HG02642 (cell line): ENCODE measurements at regions not wholly inside any gene's neighbourhood (a gene's known extent, or its start where the extent isn't known, plus 50 kb on each side); places are given as distances from the start of the nearest gene placed in this dataset.
"Not testable (repeated sequence)": the region's sequence is repeated elsewhere in the genome, so short reads cannot be mapped to it uniquely, and the experiment has no call there.

Source experiments
- ATAC-seq: cut with Tn5 transposase; IDR thresholded peaks from one replicate; pipeline ENCODE4 v1.9.1; 2021; ENCODE audit warnings: mild to moderate bottlenecking; ENCODE audit not compliant: unreplicated experiment, poor library complexity

DNA sequence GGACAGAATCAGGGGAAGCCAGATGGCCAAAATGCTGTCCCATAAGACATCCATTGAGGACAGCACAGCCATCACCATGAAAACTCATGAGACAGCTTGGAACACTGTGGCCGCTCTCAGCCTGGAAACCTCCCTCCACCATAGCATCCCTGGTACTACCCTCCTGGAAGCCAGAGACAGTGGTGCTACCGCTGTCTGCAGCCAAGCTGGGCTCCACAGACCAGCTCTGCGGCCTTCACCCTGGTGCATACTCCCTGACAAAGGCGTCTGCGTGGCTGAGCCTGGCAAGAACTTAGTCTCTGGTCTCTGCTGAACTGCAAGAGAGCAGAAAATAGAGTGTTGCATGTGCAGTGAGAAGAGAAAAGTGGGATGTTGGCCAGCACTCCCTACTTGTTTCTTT, 558.0 kb downstream of the C6orf118 start:
- ATAC-seq = no peak

GRCh38 chr6:164750128-164750527, 559.3 kb downstream of the C6orf118 start:
- ATAC-seq = no peak

DNA sequence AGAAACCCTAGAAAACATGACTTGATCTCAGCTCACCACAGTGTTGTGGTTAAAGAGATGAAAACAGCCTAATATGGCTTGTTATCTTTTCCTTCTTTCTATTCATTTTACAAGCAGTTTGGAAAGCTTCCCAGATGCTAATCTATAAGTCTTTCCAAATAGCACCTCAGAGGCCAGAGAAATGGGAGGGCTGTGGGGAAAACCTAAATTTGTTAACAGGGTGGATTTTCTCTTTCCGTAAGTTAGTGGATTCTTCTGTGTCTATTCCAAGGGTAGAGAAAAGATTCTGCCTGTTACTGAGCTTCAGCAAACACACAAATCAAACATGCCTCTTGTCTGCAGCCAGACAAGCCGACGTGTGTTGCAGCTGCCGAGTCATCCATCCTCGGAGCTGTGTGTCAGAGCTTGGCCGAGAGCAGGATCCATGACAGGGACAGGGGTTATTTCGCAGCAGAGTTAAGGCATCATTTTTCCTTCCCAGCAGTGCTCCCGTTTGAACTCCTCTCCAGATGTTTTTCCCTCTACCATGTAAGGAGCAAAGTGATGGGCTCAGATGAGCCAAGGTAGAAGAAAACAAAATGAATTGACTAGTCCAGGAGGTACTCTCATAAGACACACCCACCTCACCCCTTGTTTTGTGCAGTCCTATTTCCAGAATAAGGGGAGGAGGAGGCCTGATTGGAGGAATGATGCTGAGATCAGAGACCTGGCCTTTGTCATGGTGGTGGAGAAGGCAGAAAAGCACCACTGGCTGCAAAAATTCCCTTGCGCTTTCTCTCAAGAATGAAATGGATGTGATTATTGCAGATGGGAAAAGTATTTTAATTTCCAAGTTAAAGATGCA, 560.0 kb downstream of the C6orf118 start:
- no peak for ATAC-seq

DNA sequence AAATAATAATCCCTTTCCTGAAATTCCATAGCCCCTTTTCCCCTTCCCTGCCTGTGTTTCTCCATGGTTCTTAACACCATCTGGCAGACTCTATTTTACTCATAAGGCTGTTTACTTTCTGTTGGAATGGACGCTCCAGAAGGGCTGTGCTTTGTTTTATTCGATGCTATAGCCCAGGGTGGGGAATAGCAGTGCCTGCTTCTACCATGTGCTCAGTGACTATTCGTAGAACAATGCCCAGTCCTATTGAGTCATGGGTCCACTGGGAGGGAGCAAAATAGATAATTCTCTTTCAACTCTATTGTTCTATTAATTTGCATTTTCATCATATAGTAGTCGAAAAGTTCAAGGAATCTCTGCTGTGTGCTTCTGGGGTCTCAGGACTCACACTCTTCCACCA, 565.1 kb downstream of the C6orf118 start:
- ATAC-seq = no peak

DNA sequence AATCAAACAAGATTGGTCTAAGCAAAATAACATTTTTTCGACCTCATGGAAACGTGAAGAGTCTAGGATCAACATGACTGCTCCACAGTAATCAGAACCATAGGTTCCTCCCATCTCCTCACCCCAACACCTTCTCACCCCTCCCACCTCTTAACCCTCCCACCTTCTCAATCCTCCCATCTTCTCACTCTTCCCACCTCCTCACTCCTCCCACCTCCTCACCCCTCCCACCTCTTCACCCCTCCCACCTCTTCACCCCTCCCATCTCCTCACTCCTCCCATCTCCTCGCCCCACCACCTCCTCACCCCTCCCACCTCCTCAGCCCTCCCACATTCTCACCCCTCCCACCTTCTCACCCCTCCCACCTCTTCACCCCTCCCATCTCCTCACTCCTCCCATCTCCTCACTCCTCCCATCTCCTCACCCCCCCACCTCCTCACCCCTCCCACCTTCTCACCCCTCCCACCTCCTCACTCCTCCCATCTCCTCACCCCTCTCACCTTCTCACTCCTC, 567.4 kb downstream of the C6orf118 start:
- no peak for ATAC-seq

- ATAC-seq = not testable (repeated sequence)
Observed at GRCh38 chr6:164736090-164736489, 573.3 kb downstream of the C6orf118 start.

DNA sequence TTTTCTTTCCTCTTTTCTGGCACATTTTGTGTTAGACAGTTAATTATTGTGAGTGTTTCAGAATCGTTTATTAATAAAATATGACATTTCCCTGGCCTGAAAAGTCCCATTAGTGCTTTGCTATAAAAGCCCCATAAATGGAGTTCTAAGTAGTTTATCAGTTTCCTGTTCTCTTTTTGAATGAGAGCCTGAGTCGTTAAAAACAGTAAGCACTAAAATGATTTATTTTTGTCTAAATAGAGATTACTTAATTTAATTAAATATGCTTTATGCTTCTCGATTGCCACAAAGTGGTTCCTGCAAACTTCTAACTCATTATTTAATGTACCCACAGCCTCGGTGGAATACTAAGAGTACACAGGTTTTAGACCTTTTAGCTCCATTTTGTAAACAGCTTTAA, 577.9 kb downstream of the C6orf118 start:
- no peak for ATAC-seq

- ATAC-seq = no peak
Observed at GRCh38 chr6:164721460-164721859, 587.9 kb downstream of the C6orf118 start.

- no peak for ATAC-seq
Observed at GRCh38 chr6:164700497-164700896, 608.9 kb downstream of the C6orf118 start.

GRCh38 chr6:164695896-164696295, 613.5 kb downstream of the C6orf118 start:
- ATAC-seq = no peak

DNA sequence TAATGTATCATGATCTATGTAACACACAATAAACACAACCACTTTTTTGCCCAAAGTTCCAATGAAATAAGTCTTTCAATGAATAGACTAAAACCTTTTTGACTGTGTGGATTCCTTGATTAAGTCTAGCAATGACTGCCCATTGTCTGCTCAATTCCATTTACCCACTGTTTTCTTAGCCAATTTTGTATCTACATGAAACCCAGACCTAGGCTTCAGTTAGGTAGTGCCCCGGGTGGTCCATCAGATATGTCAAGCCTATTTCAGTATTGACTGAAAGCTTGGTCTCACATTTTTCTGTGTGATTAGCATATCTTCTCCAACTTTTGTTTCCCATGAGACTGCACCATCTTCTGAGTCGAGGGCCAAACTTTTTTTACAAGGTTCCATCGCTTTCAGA, 615.0 kb downstream of the C6orf118 start:
- ATAC-seq = no peak

GRCh38 chr6:164693944-164694343, 615.5 kb downstream of the C6orf118 start:
- ATAC-seq = no peak

GRCh38 chr6:164692772-164693510, 616.5 kb downstream of the C6orf118 start:
- ATAC-seq = no peak

DNA sequence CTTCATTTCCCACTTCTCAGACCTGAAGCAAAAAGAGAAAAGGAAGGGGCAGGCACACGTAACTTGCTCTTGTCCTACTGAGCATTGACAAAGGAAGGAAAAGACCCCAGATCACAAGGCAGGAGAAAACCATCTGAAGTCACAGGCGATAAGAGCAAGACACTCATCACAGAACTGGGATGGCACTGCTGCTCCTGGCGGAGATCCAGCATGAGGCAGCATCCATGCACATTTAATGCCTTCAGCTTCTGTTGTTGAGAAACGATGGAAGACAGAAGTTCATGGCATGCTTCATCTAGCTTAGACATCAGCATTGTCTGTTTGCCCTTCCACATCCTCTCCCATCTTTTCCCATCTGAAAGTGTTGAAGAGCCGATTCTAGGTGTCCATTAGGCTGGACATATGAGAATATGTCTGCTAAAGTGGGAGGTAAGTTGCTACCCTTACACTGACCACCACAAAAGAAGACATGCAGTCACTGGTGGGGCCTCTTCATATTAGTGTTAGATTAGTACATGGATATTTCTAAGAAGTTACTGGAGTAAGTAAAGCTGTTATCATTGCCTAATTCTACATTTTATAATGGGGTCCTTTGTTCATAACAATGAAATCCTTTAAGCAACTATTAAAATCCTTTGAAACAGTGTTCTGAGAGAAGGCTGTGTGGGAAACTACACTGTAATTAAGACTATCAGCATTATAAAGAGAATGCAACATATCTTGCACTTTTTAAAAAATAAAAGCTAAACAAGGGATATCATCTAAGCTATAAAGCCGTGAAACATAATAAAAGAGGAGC, 618.5 kb downstream of the C6orf118 start:
- no peak for ATAC-seq

DNA sequence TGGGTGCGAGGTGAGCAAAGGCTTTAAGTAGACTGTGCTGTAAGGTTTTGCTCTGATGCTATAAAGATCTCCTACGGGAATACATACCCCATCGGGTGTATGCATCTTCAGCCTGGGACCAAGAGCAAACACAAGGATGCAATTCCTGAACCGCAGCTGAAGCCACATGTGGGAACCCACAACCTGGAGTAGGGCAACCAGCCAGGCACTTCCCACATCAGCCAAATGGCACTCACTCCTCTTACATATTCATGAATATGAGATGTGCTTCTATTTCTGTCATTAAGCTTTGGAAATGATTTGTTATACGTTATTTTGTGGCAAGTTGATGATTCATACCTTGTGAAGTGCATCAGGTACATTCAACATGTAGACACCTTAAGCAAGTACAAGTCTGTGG, 619.2 kb downstream of the C6orf118 start:
- ATAC-seq = no peak

DNA sequence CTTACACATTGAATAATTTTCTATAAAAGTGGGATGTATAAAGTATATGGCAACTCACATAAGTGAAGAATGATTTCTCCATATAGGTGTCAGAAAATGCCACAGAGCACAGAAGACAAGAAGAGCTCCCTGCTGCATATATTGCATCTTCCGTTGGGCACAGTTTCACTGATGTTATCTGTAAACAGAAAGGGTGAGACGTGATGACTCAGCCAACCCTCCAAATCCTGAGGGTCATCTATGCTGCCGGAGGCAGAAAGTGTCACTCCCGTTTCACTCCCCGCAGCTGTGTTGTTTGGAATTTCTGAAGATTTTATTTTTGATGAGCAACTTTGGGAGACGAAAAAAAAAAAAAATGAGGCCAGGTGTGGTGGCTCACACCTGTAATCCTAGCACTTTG, 644.1 kb downstream of the C6orf118 start:
- ATAC-seq = no peak

- ATAC-seq = no peak
Observed at GRCh38 chr6:164663634-164664033, 645.8 kb downstream of the C6orf118 start.

GRCh38 chr6:164661716-164662115, 647.7 kb downstream of the C6orf118 start:
- no peak for ATAC-seq

GRCh38 chr6:164660781-164661180, 648.6 kb downstream of the C6orf118 start:
- no peak for ATAC-seq

GRCh38 chr6:164640956-164641355, 668.4 kb downstream of the C6orf118 start:
- ATAC-seq = no peak
